ENCODE measurements at regions not wholly inside any gene's neighbourhood (a gene's known extent, or its start where the extent isn't known, plus 50 kb on each side); places are given as distances from the start of the nearest gene placed in this dataset.
"Not testable (repeated sequence)": the region's sequence is repeated elsewhere in the genome, so short reads cannot be mapped to it uniquely, and the experiment has no call there.

- DNase-seq: no peak
- intact Hi-C loops (cut with DNase I): no loop called here
These were observed 670.1 kb upstream of the SOX11 start for GRCh38 chr2:5022061-5022460.

DNA sequence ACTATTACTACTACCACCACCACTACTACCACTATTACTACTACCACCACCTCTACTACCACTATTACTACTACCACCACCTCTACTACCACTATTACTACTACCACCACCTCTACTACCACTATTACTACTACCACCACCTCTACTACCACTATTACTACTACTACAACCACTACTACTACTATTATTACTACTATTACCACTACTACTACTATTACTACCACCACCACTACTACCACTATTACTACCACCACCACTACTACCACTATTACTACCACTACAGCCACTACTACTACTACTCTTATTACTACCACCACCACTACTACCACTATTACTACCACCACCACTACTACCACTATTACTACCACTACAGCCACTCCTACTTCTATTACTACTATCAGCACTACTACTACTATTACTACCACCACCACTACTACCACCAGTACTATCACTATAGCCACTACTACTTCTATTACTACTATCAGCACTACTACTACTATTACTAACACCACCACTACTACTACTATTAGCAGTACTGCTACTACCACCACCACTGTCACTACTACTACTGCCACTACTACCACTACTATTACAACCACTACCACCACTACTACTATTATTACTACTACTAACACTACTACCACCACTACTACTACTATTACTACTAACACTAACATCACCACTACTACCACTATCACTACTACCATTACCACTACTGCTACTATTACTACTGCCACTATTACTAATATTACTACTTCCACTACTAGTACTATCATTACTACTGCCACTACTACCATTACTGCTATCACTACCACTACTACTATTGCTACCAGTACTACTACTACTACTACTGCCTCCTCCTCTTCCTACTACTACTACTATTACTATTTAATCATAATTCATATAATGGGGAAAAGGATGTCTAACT, 669.2 kb upstream of the SOX11 start:
- intact Hi-C loops (cut with DNase I); DNase-seq: not testable (repeated sequence)

DNA sequence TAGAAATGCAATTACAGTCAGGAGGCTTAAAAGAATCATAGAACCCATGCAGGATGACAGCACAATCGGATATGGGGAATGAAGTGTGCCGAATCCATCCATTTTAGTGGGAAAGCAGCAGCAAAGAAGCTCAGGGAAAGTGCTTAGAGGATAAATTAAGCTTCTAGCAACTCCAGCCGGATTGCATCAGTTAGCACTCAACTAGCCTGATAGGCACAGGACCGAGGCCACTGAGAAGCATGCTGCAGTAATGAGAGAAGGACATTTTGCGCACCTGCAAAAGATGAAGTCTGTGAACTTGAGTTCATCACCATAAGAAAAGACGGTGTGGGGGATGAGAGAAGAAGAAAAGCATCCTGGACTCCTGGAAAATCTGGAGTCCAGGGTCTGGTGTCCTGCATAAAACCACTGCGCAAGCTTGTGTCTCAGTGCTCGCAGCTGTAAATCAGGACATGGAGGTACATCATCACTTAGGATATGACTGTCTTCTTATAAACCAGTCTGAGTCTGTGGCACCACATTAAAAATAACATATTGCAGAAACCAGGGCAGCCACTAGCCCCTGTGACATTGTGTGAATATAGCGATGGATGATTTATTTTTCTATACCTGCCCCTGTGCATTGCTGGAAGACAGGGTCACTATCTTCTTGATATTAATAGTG, 665.5 kb upstream of the SOX11 start:
- no peak for DNase-seq
- intact Hi-C loops (cut with DNase I): no loop called here

DNA sequence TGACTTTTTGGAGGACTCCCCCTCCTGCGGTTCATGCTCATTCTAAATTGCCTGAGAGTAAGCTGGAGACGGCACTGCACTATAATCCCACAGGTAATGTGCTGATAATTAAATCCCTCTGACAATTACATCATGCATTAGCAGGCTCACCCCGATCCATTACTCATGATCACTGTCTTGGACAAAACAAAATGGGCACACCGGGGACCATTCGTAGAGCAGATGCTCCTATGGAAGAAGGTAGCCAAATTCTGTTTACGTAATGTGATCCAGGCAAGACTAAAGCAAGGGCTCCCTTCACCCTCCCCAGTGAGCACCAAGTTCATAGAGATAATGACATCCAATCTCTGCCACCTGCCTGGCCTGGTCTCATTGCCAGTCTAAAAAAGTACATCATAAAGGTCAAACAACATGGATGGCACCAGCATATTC, 657.1 kb upstream of the SOX11 start:
- intact Hi-C loops (cut with DNase I): no loop called here
- DNase-seq: no peak

- intact Hi-C loops (cut with DNase I): no loop called here
- no peak for DNase-seq
These were observed 655.9 kb upstream of the SOX11 start for GRCh38 chr2:5036256-5036655.

GRCh38 chr2:5039241-5039975, 652.8 kb upstream of the SOX11 start:
- intact Hi-C loops (cut with DNase I): no loop called here
- DNase-seq: no peak

- no peak for DNase-seq
These were observed 651.6 kb upstream of the SOX11 start for GRCh38 chr2:5040571-5040970.

DNA sequence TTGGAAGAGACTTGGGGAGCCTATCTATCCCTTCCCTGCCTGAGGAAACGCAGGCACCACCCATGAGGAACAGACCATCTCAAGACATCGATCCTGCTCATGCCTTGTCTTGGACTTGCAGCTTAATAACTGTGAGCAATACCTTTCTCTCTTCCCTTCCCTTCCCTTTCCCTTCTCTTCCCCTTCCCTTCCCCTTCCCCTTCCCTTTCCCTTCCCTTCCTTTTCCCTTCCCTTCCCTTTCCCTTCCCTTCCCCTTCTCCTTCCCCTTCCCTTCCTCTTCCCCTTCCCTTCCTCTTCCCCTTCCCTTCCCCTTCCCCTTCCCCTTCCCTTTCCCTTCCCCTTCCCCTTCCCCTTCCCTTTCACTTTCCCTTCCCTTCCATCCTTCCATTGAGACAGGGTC, 650.7 kb upstream of the SOX11 start:
- intact Hi-C loops (cut with DNase I): no loop called here
- DNase-seq: no peak

More at GRCh38 chr2:5040571-5040970, 651.6 kb upstream of the SOX11 start:
- intact Hi-C loops (cut with DNase I): no loop called here

GRCh38 chr2:5042666-5043440, 649.3 kb upstream of the SOX11 start:
- intact Hi-C loops (cut with DNase I): no loop called here
- no peak for DNase-seq

GRCh38 chr2:5051300-5051699, 640.9 kb upstream of the SOX11 start:
- DNase-seq: no peak
- intact Hi-C loops (cut with DNase I): no loop called here

DNA sequence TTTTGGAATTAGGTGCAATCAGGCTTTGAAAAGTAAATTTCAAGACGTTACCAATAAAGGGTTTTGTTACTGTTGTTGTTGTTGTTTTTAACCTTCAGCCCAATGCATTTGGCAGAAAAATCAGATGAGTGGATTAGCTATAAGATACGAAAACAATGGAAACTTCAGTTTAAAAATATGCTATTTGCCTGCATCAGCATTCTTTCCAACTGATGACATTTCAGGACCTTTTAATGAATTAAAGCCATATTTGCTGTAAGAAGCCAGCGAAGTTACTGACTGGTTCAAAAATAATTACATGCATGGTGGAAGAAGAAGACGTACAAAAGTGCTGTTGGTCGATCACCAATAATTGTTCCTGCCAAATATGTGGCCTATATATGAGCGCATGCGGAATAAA, 639.3 kb upstream of the SOX11 start:
- intact Hi-C loops (cut with DNase I): no loop called here

GRCh38 chr2:5057891-5058351, 634.3 kb upstream of the SOX11 start:
- DNase-seq: no peak
- intact Hi-C loops (cut with DNase I): no loop called here

More for the DNA sequence above, 639.3 kb upstream of the SOX11 start:
- no peak for DNase-seq

GRCh38 chr2:5060956-5061355, 631.2 kb upstream of the SOX11 start:
- intact Hi-C loops (cut with DNase I): no loop called here

GRCh38 chr2:5064687-5065086, 627.5 kb upstream of the SOX11 start:
- DNase-seq: no peak
- intact Hi-C loops (cut with DNase I): no loop called here

More at GRCh38 chr2:5060956-5061355, 631.2 kb upstream of the SOX11 start:
- DNase-seq: no peak

DNA sequence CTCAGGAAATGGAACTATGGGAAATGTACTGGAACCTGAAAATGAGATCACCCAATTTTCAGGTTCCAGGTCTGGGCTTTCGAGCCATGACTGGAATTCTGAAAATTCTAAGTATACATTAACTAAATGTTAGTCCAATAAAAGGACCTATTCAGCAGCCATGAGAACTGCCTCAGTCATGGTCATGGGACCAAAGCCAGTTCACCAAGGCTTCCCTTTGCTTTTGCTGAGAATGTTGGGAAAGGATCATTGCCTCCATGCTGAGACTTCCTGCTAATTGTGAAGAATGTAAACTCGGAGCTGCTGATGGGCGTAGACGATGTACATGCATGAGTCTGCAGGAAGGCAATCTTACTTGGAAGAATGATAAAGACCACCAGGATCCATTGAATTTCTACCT, 624.4 kb upstream of the SOX11 start:
- no peak for DNase-seq
- intact Hi-C loops (cut with DNase I): no loop called here

- DNase-seq: no peak
- intact Hi-C loops (cut with DNase I): no loop called here
These were observed 621.9 kb upstream of the SOX11 start for GRCh38 chr2:5070257-5070656.

DNA sequence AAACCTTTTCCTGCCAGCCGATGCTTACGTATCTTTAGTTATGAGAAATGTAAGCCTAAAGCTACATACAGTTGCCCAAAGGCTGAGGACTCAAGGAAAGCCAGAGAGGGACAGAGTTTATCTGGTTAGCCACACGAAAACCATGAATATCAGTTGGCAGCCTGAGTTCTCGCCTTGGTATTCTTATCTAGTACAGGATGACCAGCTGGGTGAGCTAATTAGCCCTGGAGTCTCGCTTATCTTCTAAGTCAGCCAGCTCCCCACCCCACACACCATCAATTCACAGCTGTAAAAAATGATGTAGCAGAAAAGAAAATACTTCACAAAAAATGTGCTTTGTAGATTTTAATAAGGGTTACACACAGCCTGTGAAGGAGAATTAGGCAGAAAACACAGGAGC, 617.5 kb upstream of the SOX11 start:
- intact Hi-C loops (cut with DNase I): no loop called here
- no peak for DNase-seq

DNA sequence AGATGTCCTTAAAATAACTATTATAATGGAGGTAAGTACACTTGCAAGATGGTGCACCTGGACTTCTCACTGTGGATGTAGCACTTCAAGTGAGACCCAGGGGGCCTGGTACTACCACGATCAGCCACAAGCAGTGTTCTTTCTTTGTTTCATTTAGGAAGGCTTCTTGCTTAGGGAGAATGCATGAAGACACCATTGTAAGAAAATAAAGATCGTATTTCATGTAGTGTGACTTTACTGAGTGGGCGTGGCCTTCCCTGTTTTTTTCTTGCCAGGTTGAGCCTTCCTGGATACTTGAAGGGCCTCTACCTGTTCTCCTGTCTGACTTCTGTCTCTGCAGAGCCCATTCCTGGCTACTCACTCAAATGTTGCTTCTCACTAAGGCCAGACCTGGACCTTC, 615.6 kb upstream of the SOX11 start:
- no peak for DNase-seq
- intact Hi-C loops (cut with DNase I): no loop called here

DNA sequence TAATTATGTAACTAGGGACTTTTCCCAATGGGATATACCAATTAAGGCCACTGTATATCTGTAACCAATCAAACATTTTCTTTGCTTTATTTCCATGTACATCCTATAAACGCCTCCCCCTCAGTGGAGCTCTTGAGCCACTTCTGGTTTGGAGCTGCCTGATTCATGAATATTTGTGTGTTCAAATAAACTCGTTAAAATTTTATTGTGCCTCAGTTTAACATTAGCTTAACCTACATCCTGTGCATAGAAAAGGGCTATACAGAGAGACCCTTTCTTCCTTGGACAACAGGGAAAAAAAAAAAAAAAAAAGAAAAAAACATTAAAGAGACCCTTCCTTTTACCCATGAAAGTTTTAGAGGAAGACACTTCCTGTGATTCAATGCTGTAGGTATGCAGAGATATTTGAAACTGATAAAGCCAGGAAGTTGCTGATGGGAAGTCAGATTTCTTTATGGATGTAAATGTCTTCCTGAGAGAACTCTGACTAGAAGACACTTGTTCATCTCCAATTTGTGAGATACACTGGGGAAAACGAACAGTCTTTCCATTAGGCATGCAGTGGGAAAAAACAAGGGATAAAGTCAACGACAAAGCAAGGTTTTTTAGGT, 614.6 kb upstream of the SOX11 start:
- intact Hi-C loops (cut with DNase I): no loop called here

DNA sequence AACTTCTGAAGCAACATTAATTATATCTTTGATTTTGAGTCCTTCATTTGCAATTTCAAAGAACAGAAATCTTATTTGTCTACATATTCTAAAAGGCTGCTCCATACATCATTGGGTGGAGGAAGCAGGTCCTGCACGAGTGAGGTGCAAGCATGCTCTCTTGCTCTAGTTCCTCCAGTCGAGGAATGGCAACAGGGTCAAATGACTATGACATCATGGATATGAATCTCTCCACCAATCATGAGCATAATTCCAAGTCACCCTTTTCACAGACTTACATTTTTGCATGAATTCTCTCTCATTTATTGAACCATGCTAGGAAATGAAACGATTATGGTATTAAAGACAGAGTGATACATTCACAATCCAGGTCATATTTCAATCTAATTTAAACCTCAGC, 608.8 kb upstream of the SOX11 start:
- intact Hi-C loops (cut with DNase I): no loop called here
- DNase-seq: no peak

More for the DNA sequence above, 614.6 kb upstream of the SOX11 start:
- DNase-seq: no peak

Data from posterior cingulate gyrus (tissue), 11 donors.